ENCODE measurements at regions not wholly inside any gene's neighbourhood (a gene's known extent, or its start where the extent isn't known, plus 50 kb on each side); places are given as distances from the start of the nearest gene placed in this dataset.

GRCh38 chr6:6738922-6739716 is 150.6 kb downstream of the LY86 start:
- no peak overlapping the region for H3K9ac ChIP-seq (ENCODE audit: insufficient read depth in 1 of 2, low read length in 2 of 2)
- H3K9me3 ChIP-seq (ENCODE audit: control insufficient read depth in 4 of 4, insufficient read depth in 3 of 4, low read length in 3 of 4): no peaks in the 10 kb centered on the region
- H3K4me3 ChIP-seq: no peak overlapping the region
- H3K4me1 ChIP-seq (ENCODE audit: control insufficient read depth in 5 of 5, insufficient read depth in 5 of 5, low read length in 5 of 5): no peaks in the 10 kb centered on the region
- no peaks in the 10 kb centered on the region for H3K27me3 ChIP-seq (ENCODE audit: control insufficient read depth in 3 of 3, insufficient read depth in 3 of 3, low read length in 2 of 3)
- WGBS, 2 donors: 65 to 78% methylated on average over 5 of the region's 5 CpGs
- ATAC-seq (ENCODE audit: insufficient read depth, low FRiP score) (peak; percentile 42), DNase-seq (peak in 1 of 3 donors; percentile 32)
- H3K27ac ChIP-seq (ENCODE audit: low read depth in 1 of 2, low read length in 1 of 2): peak overlapping the region; percentile 59 to 75
- no peaks in the 10 kb centered on the region for H3K36me3 ChIP-seq (ENCODE audit: control insufficient read depth in 4 of 4, insufficient read depth in 4 of 4, low read length in 4 of 4)
- TF ChIP-seq, protein P1, sequence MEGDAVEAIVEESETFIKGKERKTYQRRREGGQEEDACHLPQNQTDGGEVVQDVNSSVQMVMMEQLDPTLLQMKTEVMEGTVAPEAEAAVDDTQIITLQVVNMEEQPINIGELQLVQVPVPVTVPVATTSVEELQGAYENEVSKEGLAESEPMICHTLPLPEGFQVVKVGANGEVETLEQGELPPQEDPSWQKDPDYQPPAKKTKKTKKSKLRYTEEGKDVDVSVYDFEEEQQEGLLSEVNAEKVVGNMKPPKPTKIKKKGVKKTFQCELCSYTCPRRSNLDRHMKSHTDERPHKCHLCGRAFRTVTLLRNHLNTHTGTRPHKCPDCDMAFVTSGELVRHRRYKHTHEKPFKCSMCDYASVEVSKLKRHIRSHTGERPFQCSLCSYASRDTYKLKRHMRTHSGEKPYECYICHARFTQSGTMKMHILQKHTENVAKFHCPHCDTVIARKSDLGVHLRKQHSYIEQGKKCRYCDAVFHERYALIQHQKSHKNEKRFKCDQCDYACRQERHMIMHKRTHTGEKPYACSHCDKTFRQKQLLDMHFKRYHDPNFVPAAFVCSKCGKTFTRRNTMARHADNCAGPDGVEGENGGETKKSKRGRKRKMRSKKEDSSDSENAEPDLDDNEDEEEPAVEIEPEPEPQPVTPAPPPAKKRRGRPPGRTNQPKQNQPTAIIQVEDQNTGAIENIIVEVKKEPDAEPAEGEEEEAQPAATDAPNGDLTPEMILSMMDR (IDR thresholded peaks at IDR 0.05; ENCODE audit: control extremely low read depth, extremely low read depth): no peak

- TF ChIP-seq, protein P1 (IDR thresholded peaks at IDR 0.05; ENCODE audit: control extremely low read depth, extremely low read depth): no peak
- no peaks in the 10 kb centered on the region for H3K36me3 ChIP-seq (ENCODE audit: control insufficient read depth in 4 of 4, insufficient read depth in 4 of 4, low read length in 4 of 4)
- H3K9me3 ChIP-seq (ENCODE audit: control insufficient read depth in 4 of 4, insufficient read depth in 3 of 4, low read length in 3 of 4): no peaks in the 10 kb centered on the region
- H3K4me3 ChIP-seq: no peak overlapping the region
- peak overlapping the region in 1 of 2 donors; percentile 59 for H3K27ac ChIP-seq (ENCODE audit: low read depth in 1 of 2, low read length in 1 of 2)
- no peak for ATAC-seq (ENCODE audit: insufficient read depth, low FRiP score)
- no peaks in the 10 kb centered on the region for H3K27me3 ChIP-seq (ENCODE audit: control insufficient read depth in 3 of 3, insufficient read depth in 3 of 3, low read length in 2 of 3)
- H3K4me1 ChIP-seq (ENCODE audit: control insufficient read depth in 5 of 5, insufficient read depth in 5 of 5, low read length in 5 of 5): no peaks in the 10 kb centered on the region
- no peak for DNase-seq
- 95 to 96% methylated on average over 7 of the region's 7 CpGs for WGBS, 2 donors
- H3K9ac ChIP-seq (ENCODE audit: insufficient read depth in 1 of 2, low read length in 2 of 2): no peak overlapping the region
Observed at GRCh38 chr6:6740595-6740994, 152.1 kb downstream of the LY86 start.

- peak overlapping the region in 1 of 2 donors; percentile 59 for H3K27ac ChIP-seq (ENCODE audit: low read depth in 1 of 2, low read length in 1 of 2)
- no peak overlapping the region for H3K9ac ChIP-seq (ENCODE audit: insufficient read depth in 1 of 2, low read length in 2 of 2)
- TF ChIP-seq, protein P1 (IDR thresholded peaks at IDR 0.05; ENCODE audit: control extremely low read depth, extremely low read depth): no peak
- no peaks in the 10 kb centered on the region for H3K4me1 ChIP-seq (ENCODE audit: control insufficient read depth in 5 of 5, insufficient read depth in 5 of 5, low read length in 5 of 5)
- ATAC-seq (ENCODE audit: insufficient read depth, low FRiP score) (no peak), DNase-seq (no peak)
- H3K27me3 ChIP-seq (ENCODE audit: control insufficient read depth in 3 of 3, insufficient read depth in 3 of 3, low read length in 2 of 3): no peaks in the 10 kb centered on the region
- no peaks in the 10 kb centered on the region for H3K9me3 ChIP-seq (ENCODE audit: control insufficient read depth in 4 of 4, insufficient read depth in 3 of 4, low read length in 3 of 4)
- H3K36me3 ChIP-seq (ENCODE audit: control insufficient read depth in 4 of 4, insufficient read depth in 4 of 4, low read length in 4 of 4): no peaks in the 10 kb centered on the region
- WGBS, 2 donors: 81 to 84% methylated on average over 4 of the region's 4 CpGs
- no peak overlapping the region for H3K4me3 ChIP-seq
Observed at GRCh38 chr6:6741264-6741663, 152.7 kb downstream of the LY86 start.

All from lung (tissue), 11 donors.